Frontal cortex (tissue), 3 donors: ENCODE measurements at regions not wholly inside any gene's neighbourhood (a gene's known extent, or its start where the extent isn't known, plus 50 kb on each side); places are given as distances from the start of the nearest gene placed in this dataset.

Source experiments
- DNase-seq, 2 donors: peaks; one replicate each; pipeline ENCODE4 v3.0.0; 2012; ENCODE audit warnings: low spot score in 2 of 2
- FAIRE-seq: peaks from 2 replicates; lab custom pipeline; 2012; peaks lifted over from hg19 to GRCh38; lab: Jason Lieb, UNC
- donor health status: control.
- donor health status: control.
- donor health status: control.

GRCh38 chr4:151961456-151961855, 200.6 kb upstream of the GATB start:
- no peak for FAIRE-seq
- DNase-seq, result no peak

GRCh38 chr4:151960449-151961230, 199.8 kb upstream of the GATB start:
- no peak for FAIRE-seq
- DNase-seq, result no peak

- FAIRE-seq (no peak), DNase-seq (no peak)
Measured at GRCh38 chr4:151957153-151957552, 196.3 kb upstream of the GATB start.

GRCh38 chr4:151955721-151956380, 195.0 kb upstream of the GATB start:
- DNase-seq, result no peak

GRCh38 chr4:151953795-151954372, 193.1 kb upstream of the GATB start:
- no peak for DNase-seq
- FAIRE-seq, result no peak

More at GRCh38 chr4:151955721-151956380, 195.0 kb upstream of the GATB start:
- no peak for FAIRE-seq

- no peak for FAIRE-seq
Measured at GRCh38 chr4:151953312-151953711, 192.5 kb upstream of the GATB start.

GRCh38 chr4:151952711-151953254, 192.0 kb upstream of the GATB start:
- no peak for DNase-seq
- FAIRE-seq, result no peak

More at GRCh38 chr4:151953312-151953711, 192.5 kb upstream of the GATB start:
- no peak for DNase-seq

GRCh38 chr4:151952137-151952536, 191.3 kb upstream of the GATB start:
- FAIRE-seq (no peak), DNase-seq (no peak)

- no peak for FAIRE-seq
Measured at GRCh38 chr4:151951671-151952050, 190.9 kb upstream of the GATB start.

GRCh38 chr4:151950993-151951670, 190.3 kb upstream of the GATB start:
- FAIRE-seq, result no peak
- peak in 1 of 2 donors; percentile 18 for DNase-seq

More at GRCh38 chr4:151951671-151952050, 190.9 kb upstream of the GATB start:
- DNase-seq, result no peak

- DNase-seq, result no peak
- no peak for FAIRE-seq
Measured at GRCh38 chr4:151948351-151949016, 187.7 kb upstream of the GATB start.

GRCh38 chr4:151946718-151947117, 185.9 kb upstream of the GATB start:
- FAIRE-seq, result no peak

GRCh38 chr4:151942971-151943370, 182.2 kb upstream of the GATB start:
- DNase-seq (no peak), FAIRE-seq (no peak)

More at GRCh38 chr4:151946718-151947117, 185.9 kb upstream of the GATB start:
- DNase-seq, result no peak

- no peak for FAIRE-seq
- no peak for DNase-seq
Measured at GRCh38 chr4:151940926-151941617, 180.3 kb upstream of the GATB start.

- DNase-seq (no peak), FAIRE-seq (no peak)
Measured at GRCh38 chr4:151940291-151940690, 179.5 kb upstream of the GATB start.

- no peak for DNase-seq
- FAIRE-seq, result no peak
Measured at GRCh38 chr4:151939670-151940069, 178.9 kb upstream of the GATB start.

- DNase-seq (no peak), FAIRE-seq (no peak)
Measured at GRCh38 chr4:151935411-151935810, 174.6 kb upstream of the GATB start.

GRCh38 chr4:151934766-151935165, 174.0 kb upstream of the GATB start:
- FAIRE-seq, result no peak
- DNase-seq, result no peak
